ENCODE measurements at regions not wholly inside any gene's neighbourhood (a gene's known extent, or its start where the extent isn't known, plus 50 kb on each side); places are given as distances from the start of the nearest gene placed in this dataset.

- Histone ChIP-seq H2AK5ac (ENCODE audit: low read depth, low read length) (no peak overlapping the region), H4K91ac (ENCODE audit: low read depth, low read length, poor library complexity) (no peak overlapping the region), H2BK5ac (ENCODE audit: low read length) (no peak overlapping the region), H3K9me3 (replicated peaks in 1 of 2; ENCODE audit: control insufficient read depth in 2 of 2, insufficient read depth in 1 of 2, low read depth in 1 of 2, low read length in 2 of 2) (peaks cover 0 to 5% of the 10 kb centered on the region in 2 donors), H3K4me3 (ENCODE audit: low read length in 2 of 2) (no peak overlapping the region), H2BK12ac (ENCODE audit: low read length) (no peak overlapping the region), H3K4me2 (ENCODE audit: insufficient read depth, low read length, poor library complexity, severe bottlenecking) (no peak overlapping the region), H3K4ac (ENCODE audit: low read length) (no peak overlapping the region), H2AFZ (ENCODE audit: low read length) (no peak overlapping the region), H3K9ac (ENCODE audit: low read depth, low read length, poor library complexity) (no peak overlapping the region), H3K79me1 (ENCODE audit: low read depth, low read length) (no peaks in the 10 kb centered on the region), H3K27me3 (ENCODE audit: control insufficient read depth in 3 of 3, insufficient read depth in 3 of 3, low read depth in 1 of 3, low read length in 3 of 3) (no peaks in the 10 kb centered on the region), H3K27ac (replicated peaks; ENCODE audit: low read length) (no peak overlapping the region), H3K23ac (ENCODE audit: low read depth, low read length, poor library complexity) (no peak overlapping the region), H3K4me1 (ENCODE audit: control insufficient read depth in 2 of 2, insufficient read depth in 1 of 2, low read depth in 1 of 2, low read length in 2 of 2) (no peaks in the 10 kb centered on the region), H3K36me3 (replicated peaks in 1 of 2; ENCODE audit: control insufficient read depth in 2 of 2, insufficient read depth in 2 of 2, low read length in 2 of 2) (no peaks in the 10 kb centered on the region), H4K8ac (ENCODE audit: low read depth, low read length) (no peak overlapping the region), H3K14ac (ENCODE audit: low read length) (no peak overlapping the region), H2BK15ac (ENCODE audit: low read length) (no peak overlapping the region), H3K18ac (ENCODE audit: low read length) (no peak overlapping the region), H2BK120ac (ENCODE audit: low read depth, low read length) (no peak overlapping the region)
- DNase-seq (ENCODE audit: low spot score): no peak
- no CpG with 5 or more reads among the region's 12 CpGs for WGBS, 2 donors (ENCODE audit: extremely low coverage in 2 of 2, insufficient read length in 2 of 2, insufficient replicate concordance in 1 of 2)
Measured at GRCh38 chr6:168951217-168951616, 302.4 kb downstream of the THBS2 start.

GRCh38 chr6:168950858-168951214 is 302.8 kb downstream of the THBS2 start:
- no peaks in the 10 kb centered on the region for H3K4me1 ChIP-seq (ENCODE audit: control insufficient read depth in 2 of 2, insufficient read depth in 1 of 2, low read depth in 1 of 2, low read length in 2 of 2)
- no peak overlapping the region for H3K27ac ChIP-seq (replicated peaks; ENCODE audit: low read length)
- H3K9ac ChIP-seq (ENCODE audit: low read depth, low read length, poor library complexity): no peak overlapping the region
- no peaks in the 10 kb centered on the region for H3K27me3 ChIP-seq (ENCODE audit: control insufficient read depth in 3 of 3, insufficient read depth in 3 of 3, low read depth in 1 of 3, low read length in 3 of 3)
- H4K91ac ChIP-seq (ENCODE audit: low read depth, low read length, poor library complexity): no peak overlapping the region
- no peak overlapping the region for H3K4ac ChIP-seq (ENCODE audit: low read length)
- no peak overlapping the region for H3K4me3 ChIP-seq (ENCODE audit: low read length in 2 of 2)
- no peak overlapping the region for H3K14ac ChIP-seq (ENCODE audit: low read length)
- no CpG with 5 or more reads among the region's 14 CpGs for WGBS, 2 donors (ENCODE audit: extremely low coverage in 2 of 2, insufficient read length in 2 of 2, insufficient replicate concordance in 1 of 2)
- H2BK15ac ChIP-seq (ENCODE audit: low read length): no peak overlapping the region
- H3K4me2 ChIP-seq (ENCODE audit: insufficient read depth, low read length, poor library complexity, severe bottlenecking): no peak overlapping the region
- H3K9me3 ChIP-seq (replicated peaks in 1 of 2; ENCODE audit: control insufficient read depth in 2 of 2, insufficient read depth in 1 of 2, low read depth in 1 of 2, low read length in 2 of 2): peaks cover 0 to 5% of the 10 kb centered on the region in 2 donors
- H2BK120ac ChIP-seq (ENCODE audit: low read depth, low read length): no peak overlapping the region
- no peaks in the 10 kb centered on the region for H3K36me3 ChIP-seq (replicated peaks in 1 of 2; ENCODE audit: control insufficient read depth in 2 of 2, insufficient read depth in 2 of 2, low read length in 2 of 2)
- no peak overlapping the region for H2BK12ac ChIP-seq (ENCODE audit: low read length)
- H2AK5ac ChIP-seq (ENCODE audit: low read depth, low read length): no peak overlapping the region
- H3K79me1 ChIP-seq (ENCODE audit: low read depth, low read length): no peaks in the 10 kb centered on the region
- no peak for DNase-seq (ENCODE audit: low spot score)
- H3K23ac ChIP-seq (ENCODE audit: low read depth, low read length, poor library complexity): no peak overlapping the region
- no peak overlapping the region for H4K8ac ChIP-seq (ENCODE audit: low read depth, low read length)
- H2BK5ac ChIP-seq (ENCODE audit: low read length): no peak overlapping the region
- H3K18ac ChIP-seq (ENCODE audit: low read length): no peak overlapping the region
- no peak overlapping the region for H2AFZ ChIP-seq (ENCODE audit: low read length)

GRCh38 chr6:168949981-168950857 is 303.4 kb downstream of the THBS2 start:
- Histone ChIP-seq H3K4me1 (ENCODE audit: control insufficient read depth in 2 of 2, insufficient read depth in 1 of 2, low read depth in 1 of 2, low read length in 2 of 2) (no peaks in the 10 kb centered on the region), H3K27me3 (ENCODE audit: control insufficient read depth in 3 of 3, insufficient read depth in 3 of 3, low read depth in 1 of 3, low read length in 3 of 3) (no peaks in the 10 kb centered on the region), H3K79me1 (ENCODE audit: low read depth, low read length) (no peaks in the 10 kb centered on the region), H3K9me3 (replicated peaks in 1 of 2; ENCODE audit: control insufficient read depth in 2 of 2, insufficient read depth in 1 of 2, low read depth in 1 of 2, low read length in 2 of 2) (peaks cover 0 to 5% of the 10 kb centered on the region in 2 donors), H3K36me3 (replicated peaks in 1 of 2; ENCODE audit: control insufficient read depth in 2 of 2, insufficient read depth in 2 of 2, low read length in 2 of 2) (no peaks in the 10 kb centered on the region), H2BK120ac (ENCODE audit: low read depth, low read length) (no peak overlapping the region), H2BK12ac (ENCODE audit: low read length) (no peak overlapping the region), H2AK5ac (ENCODE audit: low read depth, low read length) (no peak overlapping the region), H3K18ac (ENCODE audit: low read length) (no peak overlapping the region), H3K27ac (replicated peaks; ENCODE audit: low read length) (no peak overlapping the region), H2BK15ac (ENCODE audit: low read length) (no peak overlapping the region), H3K14ac (ENCODE audit: low read length) (no peak overlapping the region), H3K4me3 (ENCODE audit: low read length in 2 of 2) (no peak overlapping the region), H3K4ac (ENCODE audit: low read length) (no peak overlapping the region), H3K4me2 (ENCODE audit: insufficient read depth, low read length, poor library complexity, severe bottlenecking) (no peak overlapping the region), H2BK5ac (ENCODE audit: low read length) (no peak overlapping the region), H3K9ac (ENCODE audit: low read depth, low read length, poor library complexity) (no peak overlapping the region), H2AFZ (ENCODE audit: low read length) (no peak overlapping the region), H4K91ac (ENCODE audit: low read depth, low read length, poor library complexity) (no peak overlapping the region), H4K8ac (ENCODE audit: low read depth, low read length) (no peak overlapping the region), H3K23ac (ENCODE audit: low read depth, low read length, poor library complexity) (no peak overlapping the region)
- no peak for DNase-seq (ENCODE audit: low spot score)
- WGBS, 2 donors (ENCODE audit: extremely low coverage in 2 of 2, insufficient read length in 2 of 2, insufficient replicate concordance in 1 of 2): no CpG with 5 or more reads among the region's 10 CpGs

GRCh38 chr6:168948990-168949531 is 304.6 kb downstream of the THBS2 start:
- H3K27ac ChIP-seq (replicated peaks; ENCODE audit: low read length): no peak overlapping the region
- no peak overlapping the region for H3K9ac ChIP-seq (ENCODE audit: low read depth, low read length, poor library complexity)
- H3K9me3 ChIP-seq (replicated peaks in 1 of 2; ENCODE audit: control insufficient read depth in 2 of 2, insufficient read depth in 1 of 2, low read depth in 1 of 2, low read length in 2 of 2): peaks cover 0 to 5% of the 10 kb centered on the region in 2 donors
- H2BK15ac ChIP-seq (ENCODE audit: low read length): no peak overlapping the region
- no peaks in the 10 kb centered on the region for H3K79me1 ChIP-seq (ENCODE audit: low read depth, low read length)
- no peak overlapping the region for H2BK120ac ChIP-seq (ENCODE audit: low read depth, low read length)
- H3K18ac ChIP-seq (ENCODE audit: low read length): no peak overlapping the region
- no peak overlapping the region for H3K4me3 ChIP-seq (ENCODE audit: low read length in 2 of 2)
- no peak overlapping the region for H2AK5ac ChIP-seq (ENCODE audit: low read depth, low read length)
- no peaks in the 10 kb centered on the region for H3K36me3 ChIP-seq (replicated peaks in 1 of 2; ENCODE audit: control insufficient read depth in 2 of 2, insufficient read depth in 2 of 2, low read length in 2 of 2)
- H4K91ac ChIP-seq (ENCODE audit: low read depth, low read length, poor library complexity): no peak overlapping the region
- no peak overlapping the region for H3K23ac ChIP-seq (ENCODE audit: low read depth, low read length, poor library complexity)
- H3K4me1 ChIP-seq (ENCODE audit: control insufficient read depth in 2 of 2, insufficient read depth in 1 of 2, low read depth in 1 of 2, low read length in 2 of 2): no peaks in the 10 kb centered on the region
- no peak overlapping the region for H3K14ac ChIP-seq (ENCODE audit: low read length)
- no peak overlapping the region for H2AFZ ChIP-seq (ENCODE audit: low read length)
- no CpG with 5 or more reads among the region's 4 CpGs for WGBS, 2 donors (ENCODE audit: extremely low coverage in 2 of 2, insufficient read length in 2 of 2, insufficient replicate concordance in 1 of 2)
- no peak overlapping the region for H4K8ac ChIP-seq (ENCODE audit: low read depth, low read length)
- no peak for DNase-seq (ENCODE audit: low spot score)
- H2BK5ac ChIP-seq (ENCODE audit: low read length): no peak overlapping the region
- H2BK12ac ChIP-seq (ENCODE audit: low read length): no peak overlapping the region
- H3K27me3 ChIP-seq (ENCODE audit: control insufficient read depth in 3 of 3, insufficient read depth in 3 of 3, low read depth in 1 of 3, low read length in 3 of 3): no peaks in the 10 kb centered on the region
- H3K4me2 ChIP-seq (ENCODE audit: insufficient read depth, low read length, poor library complexity, severe bottlenecking): no peak overlapping the region
- H3K4ac ChIP-seq (ENCODE audit: low read length): no peak overlapping the region

Data from neuronal stem cell (in vitro differentiated cells).